ENCODE measurements at regions not wholly inside any gene's neighbourhood (a gene's known extent, or its start where the extent isn't known, plus 50 kb on each side); places are given as distances from the start of the nearest gene placed in this dataset.

GRCh38 chr15:39243396-39243795 lies 337.5 kb upstream of the THBS1 start:
- TF ChIP-seq ZNF274 (IDR thresholded peaks at IDR 0.05; ENCODE audit: low read depth, low read length) (no peak), SUZ12 (IDR thresholded peaks at IDR 0.05; ENCODE audit: extremely low read depth, insufficient read depth, insufficient read length) (no peak), YY1 (IDR thresholded peaks at IDR 0.05; ENCODE audit: insufficient read depth, insufficient read length) (no peak)
- H3K9me3 ChIP-seq (ENCODE audit: insufficient read depth, low read length), result no peaks in the 10 kb centered on the region
- no peaks in the 10 kb centered on the region for H3K4me1 ChIP-seq (ENCODE audit: insufficient read depth, insufficient read length)
- no peak overlapping the region for H3K9ac ChIP-seq (ENCODE audit: insufficient read length, low read depth)
- no peak overlapping the region for H3K4me3 ChIP-seq (ENCODE audit: insufficient read length, low read depth)
- H3K36me3 ChIP-seq (ENCODE audit: insufficient read depth, insufficient read length, low read length), result no peaks in the 10 kb centered on the region
- no peak for DNase-seq (ENCODE audit: low read depth, low spot score)
- H3K27me3 ChIP-seq (ENCODE audit: insufficient read depth, insufficient read length), result no peaks in the 10 kb centered on the region

GRCh38 chr15:39244776-39245175 lies 336.1 kb upstream of the THBS1 start:
- TF ChIP-seq SUZ12 (IDR thresholded peaks at IDR 0.05; ENCODE audit: extremely low read depth, insufficient read depth, insufficient read length), result no peak
- TF ChIP-seq ZNF274 (IDR thresholded peaks at IDR 0.05; ENCODE audit: low read depth, low read length), result no peak
- TF ChIP-seq YY1 (IDR thresholded peaks at IDR 0.05; ENCODE audit: insufficient read depth, insufficient read length), result no peak
- Histone ChIP-seq H3K9me3 (ENCODE audit: insufficient read depth, low read length) (no peaks in the 10 kb centered on the region), H3K4me1 (ENCODE audit: insufficient read depth, insufficient read length) (no peaks in the 10 kb centered on the region), H3K4me3 (ENCODE audit: insufficient read length, low read depth) (no peak overlapping the region), H3K27me3 (ENCODE audit: insufficient read depth, insufficient read length) (no peaks in the 10 kb centered on the region), H3K9ac (ENCODE audit: insufficient read length, low read depth) (no peak overlapping the region), H3K36me3 (ENCODE audit: insufficient read depth, insufficient read length, low read length) (no peaks in the 10 kb centered on the region)
- no peak for DNase-seq (ENCODE audit: low read depth, low spot score)

- Histone ChIP-seq H3K36me3 (ENCODE audit: insufficient read depth, insufficient read length, low read length) (no peaks in the 10 kb centered on the region), H3K27me3 (ENCODE audit: insufficient read depth, insufficient read length) (no peaks in the 10 kb centered on the region), H3K9ac (ENCODE audit: insufficient read length, low read depth) (no peak overlapping the region), H3K4me1 (ENCODE audit: insufficient read depth, insufficient read length) (no peaks in the 10 kb centered on the region), H3K9me3 (ENCODE audit: insufficient read depth, low read length) (no peaks in the 10 kb centered on the region), H3K4me3 (ENCODE audit: insufficient read length, low read depth) (no peak overlapping the region)
- TF ChIP-seq ZNF274 (IDR thresholded peaks at IDR 0.05; ENCODE audit: low read depth, low read length) (no peak), SUZ12 (IDR thresholded peaks at IDR 0.05; ENCODE audit: extremely low read depth, insufficient read depth, insufficient read length) (no peak), YY1 (IDR thresholded peaks at IDR 0.05; ENCODE audit: insufficient read depth, insufficient read length) (no peak)
- no peak for DNase-seq (ENCODE audit: low read depth, low spot score)
These were observed 334.4 kb upstream of the THBS1 start for GRCh38 chr15:39246523-39246922.

GRCh38 chr15:39247574-39247973 lies 333.3 kb upstream of the THBS1 start:
- H3K9me3 ChIP-seq (ENCODE audit: insufficient read depth, low read length), result no peaks in the 10 kb centered on the region
- H3K36me3 ChIP-seq (ENCODE audit: insufficient read depth, insufficient read length, low read length), result no peaks in the 10 kb centered on the region
- H3K4me3 ChIP-seq (ENCODE audit: insufficient read length, low read depth), result no peak overlapping the region
- no peak for DNase-seq (ENCODE audit: low read depth, low spot score)
- no peak overlapping the region for H3K9ac ChIP-seq (ENCODE audit: insufficient read length, low read depth)
- no peaks in the 10 kb centered on the region for H3K4me1 ChIP-seq (ENCODE audit: insufficient read depth, insufficient read length)
- TF ChIP-seq SUZ12 (IDR thresholded peaks at IDR 0.05; ENCODE audit: extremely low read depth, insufficient read depth, insufficient read length) (no peak), ZNF274 (IDR thresholded peaks at IDR 0.05; ENCODE audit: low read depth, low read length) (no peak), YY1 (IDR thresholded peaks at IDR 0.05; ENCODE audit: insufficient read depth, insufficient read length) (no peak)
- no peaks in the 10 kb centered on the region for H3K27me3 ChIP-seq (ENCODE audit: insufficient read depth, insufficient read length)

DNA sequence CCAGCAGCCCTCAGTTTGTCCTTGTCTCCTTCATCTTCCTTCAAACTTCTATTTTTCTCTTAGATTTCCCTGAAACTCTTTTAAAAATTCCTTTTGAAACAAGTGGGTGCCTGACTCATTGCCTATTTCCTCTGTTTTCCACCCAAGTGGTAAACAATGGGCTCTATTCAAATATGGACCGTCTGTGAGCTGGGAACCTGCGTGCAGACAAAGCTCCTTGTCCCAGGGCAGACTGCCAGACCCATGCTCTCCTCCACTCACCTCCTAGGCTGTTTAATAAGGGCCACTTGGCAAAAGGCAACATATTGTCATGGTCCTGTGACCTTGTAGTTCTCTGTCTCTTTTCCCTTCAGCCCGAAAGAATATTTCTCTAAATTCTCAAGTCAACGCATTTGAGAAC lies 332.7 kb upstream of the THBS1 start:
- no peak for DNase-seq (ENCODE audit: low read depth, low spot score)
- Histone ChIP-seq H3K4me1 (ENCODE audit: insufficient read depth, insufficient read length) (no peaks in the 10 kb centered on the region), H3K4me3 (ENCODE audit: insufficient read length, low read depth) (no peak overlapping the region), H3K36me3 (ENCODE audit: insufficient read depth, insufficient read length, low read length) (no peaks in the 10 kb centered on the region), H3K9ac (ENCODE audit: insufficient read length, low read depth) (no peak overlapping the region), H3K27me3 (ENCODE audit: insufficient read depth, insufficient read length) (no peaks in the 10 kb centered on the region), H3K9me3 (ENCODE audit: insufficient read depth, low read length) (no peaks in the 10 kb centered on the region)
- TF ChIP-seq SUZ12 (IDR thresholded peaks at IDR 0.05; ENCODE audit: extremely low read depth, insufficient read depth, insufficient read length) (no peak), YY1 (IDR thresholded peaks at IDR 0.05; ENCODE audit: insufficient read depth, insufficient read length) (no peak), ZNF274 (IDR thresholded peaks at IDR 0.05; ENCODE audit: low read depth, low read length) (no peak)

DNA sequence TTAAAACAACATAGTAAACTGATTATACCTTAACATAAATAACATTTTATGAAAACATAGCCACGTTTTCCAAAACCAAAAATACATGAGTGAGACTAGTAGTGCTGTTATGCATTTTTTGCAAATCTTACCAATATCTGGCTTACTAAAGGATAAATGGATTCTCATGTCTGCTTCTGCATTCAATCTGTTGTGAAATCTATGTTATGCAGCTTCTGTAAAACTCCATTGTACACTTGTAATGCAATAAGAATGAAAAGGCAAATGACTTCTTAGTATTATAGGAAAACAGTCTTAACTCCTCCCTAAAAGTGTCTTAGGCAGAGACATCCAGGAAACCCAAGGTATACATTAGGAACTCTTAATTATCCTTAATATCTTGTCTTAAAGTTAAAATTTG lies 330.9 kb upstream of the THBS1 start:
- Histone ChIP-seq H3K4me3 (ENCODE audit: insufficient read length, low read depth) (no peak overlapping the region), H3K9ac (ENCODE audit: insufficient read length, low read depth) (no peak overlapping the region), H3K9me3 (ENCODE audit: insufficient read depth, low read length) (no peaks in the 10 kb centered on the region), H3K27me3 (ENCODE audit: insufficient read depth, insufficient read length) (no peaks in the 10 kb centered on the region), H3K4me1 (ENCODE audit: insufficient read depth, insufficient read length) (no peaks in the 10 kb centered on the region), H3K36me3 (ENCODE audit: insufficient read depth, insufficient read length, low read length) (no peaks in the 10 kb centered on the region)
- no peak for DNase-seq (ENCODE audit: low read depth, low spot score)
- TF ChIP-seq YY1 (IDR thresholded peaks at IDR 0.05; ENCODE audit: insufficient read depth, insufficient read length) (no peak), SUZ12 (IDR thresholded peaks at IDR 0.05; ENCODE audit: extremely low read depth, insufficient read depth, insufficient read length) (no peak), ZNF274 (IDR thresholded peaks at IDR 0.05; ENCODE audit: low read depth, low read length) (no peak)

- Histone ChIP-seq H3K9me3 (ENCODE audit: insufficient read depth, low read length) (no peaks in the 10 kb centered on the region), H3K4me3 (ENCODE audit: insufficient read length, low read depth) (no peak overlapping the region), H3K4me1 (ENCODE audit: insufficient read depth, insufficient read length) (no peaks in the 10 kb centered on the region), H3K27me3 (ENCODE audit: insufficient read depth, insufficient read length) (no peaks in the 10 kb centered on the region), H3K36me3 (ENCODE audit: insufficient read depth, insufficient read length, low read length) (no peaks in the 10 kb centered on the region), H3K9ac (ENCODE audit: insufficient read length, low read depth) (no peak overlapping the region)
- TF ChIP-seq YY1 (IDR thresholded peaks at IDR 0.05; ENCODE audit: insufficient read depth, insufficient read length) (no peak), SUZ12 (IDR thresholded peaks at IDR 0.05; ENCODE audit: extremely low read depth, insufficient read depth, insufficient read length) (no peak), ZNF274 (IDR thresholded peaks at IDR 0.05; ENCODE audit: low read depth, low read length) (no peak)
- DNase-seq (ENCODE audit: low read depth, low spot score), result no peak
These were observed 330.3 kb upstream of the THBS1 start for GRCh38 chr15:39250460-39251186.
